ENCODE measurements at regions not wholly inside any gene's neighbourhood (a gene's known extent, or its start where the extent isn't known, plus 50 kb on each side); places are given as distances from the start of the nearest gene placed in this dataset.

DNA sequence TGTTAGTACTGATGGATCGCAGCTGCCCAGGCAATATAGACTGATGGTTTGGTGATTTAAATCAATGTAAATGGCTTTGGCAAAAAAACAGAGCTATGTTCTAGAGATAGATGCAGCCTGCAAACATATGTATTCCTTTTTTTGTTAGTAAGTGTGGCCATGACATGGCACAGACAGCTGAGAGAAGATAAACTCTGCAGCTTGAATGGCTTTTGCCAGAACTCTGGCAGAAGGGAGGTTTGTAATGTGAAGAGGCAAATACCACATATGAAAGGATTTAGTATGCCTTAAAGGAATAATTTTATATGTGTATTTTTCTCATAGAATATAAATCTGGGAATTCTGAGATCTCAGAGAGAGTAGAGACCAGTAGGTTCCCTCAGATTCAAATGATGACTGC is 340.2 kb upstream of the DMAC1 start:
- Mint-ChIP-seq H3K9me3 (no peaks in the 10 kb centered on the region), H3K27me3 (ENCODE audit: low read depth, poor library complexity) (no peaks in the 10 kb centered on the region), H3K36me3 (ENCODE audit: low read depth) (no peaks in the 10 kb centered on the region), H3K4me1 (peaks cover 9% of the 10 kb centered on the region), H3K4me3 (no peak overlapping the region), H3K27ac (no peak overlapping the region)
- TF ChIP-seq, protein P1, sequence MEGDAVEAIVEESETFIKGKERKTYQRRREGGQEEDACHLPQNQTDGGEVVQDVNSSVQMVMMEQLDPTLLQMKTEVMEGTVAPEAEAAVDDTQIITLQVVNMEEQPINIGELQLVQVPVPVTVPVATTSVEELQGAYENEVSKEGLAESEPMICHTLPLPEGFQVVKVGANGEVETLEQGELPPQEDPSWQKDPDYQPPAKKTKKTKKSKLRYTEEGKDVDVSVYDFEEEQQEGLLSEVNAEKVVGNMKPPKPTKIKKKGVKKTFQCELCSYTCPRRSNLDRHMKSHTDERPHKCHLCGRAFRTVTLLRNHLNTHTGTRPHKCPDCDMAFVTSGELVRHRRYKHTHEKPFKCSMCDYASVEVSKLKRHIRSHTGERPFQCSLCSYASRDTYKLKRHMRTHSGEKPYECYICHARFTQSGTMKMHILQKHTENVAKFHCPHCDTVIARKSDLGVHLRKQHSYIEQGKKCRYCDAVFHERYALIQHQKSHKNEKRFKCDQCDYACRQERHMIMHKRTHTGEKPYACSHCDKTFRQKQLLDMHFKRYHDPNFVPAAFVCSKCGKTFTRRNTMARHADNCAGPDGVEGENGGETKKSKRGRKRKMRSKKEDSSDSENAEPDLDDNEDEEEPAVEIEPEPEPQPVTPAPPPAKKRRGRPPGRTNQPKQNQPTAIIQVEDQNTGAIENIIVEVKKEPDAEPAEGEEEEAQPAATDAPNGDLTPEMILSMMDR (IDR thresholded peaks at IDR 0.05): no peak
- DNase-seq: no peak

DNA sequence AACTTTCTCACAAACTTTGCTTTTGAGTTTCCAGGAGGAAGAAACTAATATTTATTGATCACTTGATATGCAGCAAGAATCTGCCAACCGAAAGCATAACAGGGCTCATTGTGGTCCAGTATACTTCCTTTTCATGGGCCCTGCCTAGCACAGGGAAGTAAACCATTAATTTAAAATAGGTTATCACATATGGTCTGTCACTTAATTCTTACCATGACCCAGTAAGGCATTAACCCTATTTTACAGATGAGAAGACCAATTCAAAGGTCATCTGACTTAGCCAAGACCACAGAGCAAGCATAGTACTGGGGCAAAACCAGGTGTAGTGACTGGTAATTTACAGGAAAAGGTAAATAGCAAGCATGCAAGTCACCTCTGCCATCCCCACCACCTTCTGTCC is 336.9 kb upstream of the DMAC1 start:
- H3K4me1 Mint-ChIP-seq: peaks cover 9% of the 10 kb centered on the region
- no peak overlapping the region for H3K4me3 Mint-ChIP-seq
- H3K9me3 Mint-ChIP-seq: no peaks in the 10 kb centered on the region
- TF ChIP-seq, protein P1 (IDR thresholded peaks at IDR 0.05): no peak
- no peaks in the 10 kb centered on the region for H3K27me3 Mint-ChIP-seq (ENCODE audit: low read depth, poor library complexity)
- H3K27ac Mint-ChIP-seq: no peak overlapping the region
- no peaks in the 10 kb centered on the region for H3K36me3 Mint-ChIP-seq (ENCODE audit: low read depth)
- DNase-seq: no peak

DNA sequence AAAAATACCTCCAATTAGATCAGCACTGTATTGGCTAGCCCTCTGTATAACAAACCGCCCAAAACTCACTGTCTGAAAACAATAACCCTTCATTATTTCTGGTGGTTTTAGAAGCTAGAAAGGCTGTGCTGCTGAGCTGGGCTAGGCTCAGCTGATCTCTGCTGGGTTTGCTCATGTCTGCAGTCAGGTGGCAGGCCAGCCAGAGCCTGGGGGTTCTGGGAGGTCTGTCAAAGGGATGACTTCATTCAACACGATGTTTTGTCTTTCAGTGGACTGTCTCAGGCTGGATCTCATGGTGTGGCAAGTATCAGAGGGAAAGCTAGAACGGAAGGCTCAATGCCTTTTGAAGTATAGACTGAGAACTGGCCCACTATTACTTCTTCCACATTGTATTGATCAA is 335.1 kb upstream of the DMAC1 start:
- Mint-ChIP-seq H3K27me3 (ENCODE audit: low read depth, poor library complexity) (no peaks in the 10 kb centered on the region), H3K36me3 (ENCODE audit: low read depth) (no peaks in the 10 kb centered on the region), H3K9me3 (no peaks in the 10 kb centered on the region), H3K27ac (peak overlapping the region; percentile 12), H3K4me3 (no peak overlapping the region), H3K4me1 (no peaks in the 10 kb centered on the region)
- no peak for DNase-seq
- TF ChIP-seq, protein P1 (IDR thresholded peaks at IDR 0.05): no peak

DNA sequence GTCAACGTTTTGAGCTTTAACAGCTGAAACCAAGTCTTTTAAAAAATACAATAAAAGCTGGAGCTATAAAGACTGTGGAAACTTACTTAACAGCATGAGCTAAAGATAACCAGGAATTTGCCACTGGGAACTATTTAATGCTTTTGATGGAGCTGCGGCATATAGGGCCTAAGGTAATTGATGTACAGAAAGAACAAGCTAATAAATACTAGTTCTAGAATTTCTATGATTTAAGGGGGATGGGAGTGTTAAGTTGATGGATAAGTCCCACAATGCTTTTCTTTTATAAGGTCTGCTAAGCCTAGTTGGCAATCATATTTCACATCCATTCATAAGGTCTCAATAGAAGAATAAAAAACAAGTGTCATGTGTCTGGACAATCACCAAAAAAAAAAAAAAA is 334.0 kb upstream of the DMAC1 start:
- TF ChIP-seq, protein P1 (IDR thresholded peaks at IDR 0.05): no peak
- no peaks in the 10 kb centered on the region for H3K36me3 Mint-ChIP-seq (ENCODE audit: low read depth)
- no peaks in the 10 kb centered on the region for H3K27me3 Mint-ChIP-seq (ENCODE audit: low read depth, poor library complexity)
- H3K4me1 Mint-ChIP-seq: no peaks in the 10 kb centered on the region
- no peaks in the 10 kb centered on the region for H3K9me3 Mint-ChIP-seq
- no peak overlapping the region for H3K27ac Mint-ChIP-seq
- DNase-seq: no peak
- H3K4me3 Mint-ChIP-seq: no peak overlapping the region

DNA sequence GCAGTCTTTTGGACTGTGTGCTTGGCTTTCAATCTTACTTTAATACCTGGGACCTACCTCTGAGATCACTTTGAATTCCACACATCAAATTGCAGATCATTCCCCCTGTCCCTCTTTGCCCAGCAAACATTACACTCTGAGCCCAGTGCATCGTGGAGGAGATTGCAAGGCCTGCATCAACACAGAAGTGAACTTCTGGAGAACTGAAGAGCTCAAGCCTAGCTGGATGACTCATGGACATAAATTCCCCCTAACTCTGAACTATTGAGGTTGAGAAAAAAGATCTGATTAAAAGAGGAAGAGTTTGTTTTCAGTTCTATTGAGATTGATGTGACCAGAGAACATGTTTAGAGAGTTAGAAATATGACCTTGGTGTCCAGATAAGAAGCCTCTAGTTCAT is 316.0 kb upstream of the DMAC1 start:
- no peaks in the 10 kb centered on the region for H3K36me3 Mint-ChIP-seq (ENCODE audit: low read depth)

DNA sequence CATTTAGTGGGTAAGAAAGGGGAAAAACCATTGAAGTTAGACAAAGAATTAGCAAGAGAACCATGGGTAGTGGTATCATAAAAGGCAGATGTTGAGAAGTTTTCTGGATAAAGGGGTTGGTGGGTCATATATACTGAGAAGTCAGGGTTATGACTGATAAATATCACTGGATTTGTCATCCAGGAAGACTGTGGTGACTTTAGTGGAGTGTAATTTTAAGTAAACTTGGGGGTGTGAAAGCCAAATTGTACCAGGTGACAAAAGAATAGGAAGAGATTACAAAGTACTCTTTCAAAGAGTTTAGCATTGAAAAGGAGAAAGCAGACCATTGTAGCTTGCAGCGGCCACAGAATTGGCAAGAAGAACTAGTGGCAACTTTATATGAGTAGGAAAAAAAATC is 315.2 kb upstream of the DMAC1 start:
- Mint-ChIP-seq H3K9me3 (no peaks in the 10 kb centered on the region), H3K4me3 (no peak overlapping the region), H3K36me3 (ENCODE audit: low read depth) (no peaks in the 10 kb centered on the region), H3K27ac (no peak overlapping the region), H3K4me1 (no peaks in the 10 kb centered on the region), H3K27me3 (ENCODE audit: low read depth, poor library complexity) (no peaks in the 10 kb centered on the region)
- TF ChIP-seq, protein P1 (IDR thresholded peaks at IDR 0.05): no peak
- no peak for DNase-seq

More for the DNA sequence above, 316.0 kb upstream of the DMAC1 start:
- Mint-ChIP-seq H3K4me1 (no peaks in the 10 kb centered on the region), H3K27ac (no peak overlapping the region), H3K9me3 (no peaks in the 10 kb centered on the region), H3K4me3 (no peak overlapping the region), H3K27me3 (ENCODE audit: low read depth, poor library complexity) (no peaks in the 10 kb centered on the region)
- TF ChIP-seq, protein P1 (IDR thresholded peaks at IDR 0.05): no peak
- no peak for DNase-seq

Measured in nephron progenitor cell (in vitro differentiated cells).